Fibroblast of mammary gland (primary cell): ENCODE measurements at regions not wholly inside any gene's neighbourhood (a gene's known extent, or its start where the extent isn't known, plus 50 kb on each side); places are given as distances from the start of the nearest gene placed in this dataset.
A peak's percentile ranks its signal among the peaks of the same experiment; 100 is the strongest.

Source experiments
- DNase-seq: peaks from one replicate; pipeline ENCODE4 v3.0.0-alpha.2; 2010; ENCODE audit warnings: low read depth
- H3K4me3 ChIP-seq: 2 replicates; pipeline ENCODE4 v1.5.1; 2011; ENCODE audit warnings: low read depth, mild to moderate bottlenecking, low read length, moderate library complexity; ENCODE audit not compliant: control insufficient read depth
- CTCF ChIP-seq: conservative IDR thresholded peaks from 2 replicates; pipeline ENCODE4 v1.5.1; 2011; ENCODE audit warnings: low read depth, low read length, inconsistent platforms; ENCODE audit not compliant: control insufficient read depth, insufficient read depth

- no peak for TF ChIP-seq CTCF
- no peak for DNase-seq
- H3K4me3 ChIP-seq = no peak overlapping the region
These were observed 81.8 kb upstream of the JADE1 start for GRCh38 chr4:128727658-128728057.

GRCh38 chr4:128725405-128726055 is 84.0 kb upstream of the JADE1 start:
- DNase-seq = no peak
- H3K4me3 ChIP-seq = no peak overlapping the region
- TF ChIP-seq CTCF = no peak

- TF ChIP-seq CTCF = no peak
- DNase-seq = no peak
- H3K4me3 ChIP-seq = no peak overlapping the region
These were observed 86.6 kb upstream of the JADE1 start for GRCh38 chr4:128722911-128723310.

GRCh38 chr4:128721896-128722295 is 87.6 kb upstream of the JADE1 start:
- no peak overlapping the region for H3K4me3 ChIP-seq
- no peak for DNase-seq
- no peak for TF ChIP-seq CTCF

- H3K4me3 ChIP-seq = no peak overlapping the region
- no peak for TF ChIP-seq CTCF
- no peak for DNase-seq
These were observed 89.2 kb upstream of the JADE1 start for GRCh38 chr4:128720270-128720669.

GRCh38 chr4:128718768-128719167 is 90.7 kb upstream of the JADE1 start:
- TF ChIP-seq CTCF = no peak
- DNase-seq = peak; percentile 28
- H3K4me3 ChIP-seq = no peak overlapping the region

- no peak for TF ChIP-seq CTCF
- H3K4me3 ChIP-seq = no peak overlapping the region
- no peak for DNase-seq
These were observed 93.2 kb upstream of the JADE1 start for GRCh38 chr4:128716338-128716737.
